ENCODE measurements at regions not wholly inside any gene's neighbourhood (a gene's known extent, or its start where the extent isn't known, plus 50 kb on each side); places are given as distances from the start of the nearest gene placed in this dataset.

DNA sequence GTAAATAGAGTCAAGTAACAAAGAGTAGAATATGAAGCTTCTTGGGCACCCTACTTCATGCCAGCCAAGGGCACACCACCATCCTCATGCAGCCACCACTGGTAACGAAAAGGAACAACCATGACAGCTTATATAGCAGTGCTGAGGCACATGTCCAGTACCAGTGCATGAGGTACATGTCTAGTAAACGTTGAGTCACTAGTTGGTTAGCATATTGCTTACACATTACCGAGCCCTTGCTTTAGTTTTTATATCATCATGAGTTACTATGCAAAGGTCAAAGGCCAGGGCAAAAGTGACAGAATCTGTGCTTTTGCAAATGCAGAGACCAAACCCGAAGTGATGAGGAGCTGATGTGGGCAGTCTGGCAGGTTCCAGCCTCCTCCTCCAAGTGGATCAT lies 147.1 kb upstream of the MAP1B start:
- TF ChIP-seq HNRNPH1 (optimal IDR thresholded peaks at IDR 0.05; ENCODE audit: low read depth, low read length), result no peak
- TF ChIP-seq, protein P1, sequence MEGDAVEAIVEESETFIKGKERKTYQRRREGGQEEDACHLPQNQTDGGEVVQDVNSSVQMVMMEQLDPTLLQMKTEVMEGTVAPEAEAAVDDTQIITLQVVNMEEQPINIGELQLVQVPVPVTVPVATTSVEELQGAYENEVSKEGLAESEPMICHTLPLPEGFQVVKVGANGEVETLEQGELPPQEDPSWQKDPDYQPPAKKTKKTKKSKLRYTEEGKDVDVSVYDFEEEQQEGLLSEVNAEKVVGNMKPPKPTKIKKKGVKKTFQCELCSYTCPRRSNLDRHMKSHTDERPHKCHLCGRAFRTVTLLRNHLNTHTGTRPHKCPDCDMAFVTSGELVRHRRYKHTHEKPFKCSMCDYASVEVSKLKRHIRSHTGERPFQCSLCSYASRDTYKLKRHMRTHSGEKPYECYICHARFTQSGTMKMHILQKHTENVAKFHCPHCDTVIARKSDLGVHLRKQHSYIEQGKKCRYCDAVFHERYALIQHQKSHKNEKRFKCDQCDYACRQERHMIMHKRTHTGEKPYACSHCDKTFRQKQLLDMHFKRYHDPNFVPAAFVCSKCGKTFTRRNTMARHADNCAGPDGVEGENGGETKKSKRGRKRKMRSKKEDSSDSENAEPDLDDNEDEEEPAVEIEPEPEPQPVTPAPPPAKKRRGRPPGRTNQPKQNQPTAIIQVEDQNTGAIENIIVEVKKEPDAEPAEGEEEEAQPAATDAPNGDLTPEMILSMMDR (CRISPR knock-in tag; IDR thresholded peaks at IDR 0.05), result no peak
- no peak for TF ChIP-seq NFATC3 (CRISPR knock-in tag; IDR thresholded peaks at IDR 0.05)
- no peak for TF ChIP-seq RXRA (CRISPR knock-in tag; IDR thresholded peaks at IDR 0.05)
- TF ChIP-seq TCF7L2 (IDR thresholded peaks at IDR 0.05; ENCODE audit: low read depth, low read length), result no peak
- TF ChIP-seq ZNF235 (CRISPR knock-in tag; IDR thresholded peaks at IDR 0.05; ENCODE audit: borderline replicate concordance), result no peak
- TF ChIP-seq, protein P2, sequence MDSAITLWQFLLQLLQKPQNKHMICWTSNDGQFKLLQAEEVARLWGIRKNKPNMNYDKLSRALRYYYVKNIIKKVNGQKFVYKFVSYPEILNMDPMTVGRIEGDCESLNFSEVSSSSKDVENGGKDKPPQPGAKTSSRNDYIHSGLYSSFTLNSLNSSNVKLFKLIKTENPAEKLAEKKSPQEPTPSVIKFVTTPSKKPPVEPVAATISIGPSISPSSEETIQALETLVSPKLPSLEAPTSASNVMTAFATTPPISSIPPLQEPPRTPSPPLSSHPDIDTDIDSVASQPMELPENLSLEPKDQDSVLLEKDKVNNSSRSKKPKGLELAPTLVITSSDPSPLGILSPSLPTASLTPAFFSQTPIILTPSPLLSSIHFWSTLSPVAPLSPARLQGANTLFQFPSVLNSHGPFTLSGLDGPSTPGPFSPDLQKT (CRISPR knock-in tag; IDR thresholded peaks at IDR 0.05; ENCODE audit: borderline replicate concordance), result no peak
- no peak for TF ChIP-seq ZNF263 (CRISPR knock-in tag; IDR thresholded peaks at IDR 0.05)
- no peak for TF ChIP-seq SMARCE1 (IDR thresholded peaks at IDR 0.05; ENCODE audit: borderline replicate concordance)
- TF ChIP-seq ZNF709 (CRISPR knock-in tag; IDR thresholded peaks at IDR 0.05), result no peak
- TF ChIP-seq TARDBP (CRISPR knock-in tag; IDR thresholded peaks at IDR 0.05), result no peak
- no peak for TF ChIP-seq ZBTB49 (CRISPR knock-in tag; IDR thresholded peaks at IDR 0.05; ENCODE audit: borderline replicate concordance)
- TF ChIP-seq KLF15 (CRISPR knock-in tag; IDR thresholded peaks at IDR 0.05; ENCODE audit: borderline replicate concordance), result no peak
